HG03135 (cell line): ENCODE measurements at regions not wholly inside any gene's neighbourhood (a gene's known extent, or its start where the extent isn't known, plus 50 kb on each side); places are given as distances from the start of the nearest gene placed in this dataset.
"Not testable (repeated sequence)": the region's sequence is repeated elsewhere in the genome, so short reads cannot be mapped to it uniquely, and the experiment has no call there.

Source experiments
- ATAC-seq: cut with Tn5 transposase; IDR thresholded peaks from one replicate; pipeline ENCODE4 v1.9.1; 2021; ENCODE audit warnings: mild to moderate bottlenecking, moderate library complexity; ENCODE audit not compliant: unreplicated experiment

- no peak for ATAC-seq
Observed at GRCh38 chr10:71912431-71912830, 51.8 kb upstream of the CHST3 start.

GRCh38 chr10:71911296-71911953 lies 52.8 kb upstream of the CHST3 start:
- no peak for ATAC-seq

DNA sequence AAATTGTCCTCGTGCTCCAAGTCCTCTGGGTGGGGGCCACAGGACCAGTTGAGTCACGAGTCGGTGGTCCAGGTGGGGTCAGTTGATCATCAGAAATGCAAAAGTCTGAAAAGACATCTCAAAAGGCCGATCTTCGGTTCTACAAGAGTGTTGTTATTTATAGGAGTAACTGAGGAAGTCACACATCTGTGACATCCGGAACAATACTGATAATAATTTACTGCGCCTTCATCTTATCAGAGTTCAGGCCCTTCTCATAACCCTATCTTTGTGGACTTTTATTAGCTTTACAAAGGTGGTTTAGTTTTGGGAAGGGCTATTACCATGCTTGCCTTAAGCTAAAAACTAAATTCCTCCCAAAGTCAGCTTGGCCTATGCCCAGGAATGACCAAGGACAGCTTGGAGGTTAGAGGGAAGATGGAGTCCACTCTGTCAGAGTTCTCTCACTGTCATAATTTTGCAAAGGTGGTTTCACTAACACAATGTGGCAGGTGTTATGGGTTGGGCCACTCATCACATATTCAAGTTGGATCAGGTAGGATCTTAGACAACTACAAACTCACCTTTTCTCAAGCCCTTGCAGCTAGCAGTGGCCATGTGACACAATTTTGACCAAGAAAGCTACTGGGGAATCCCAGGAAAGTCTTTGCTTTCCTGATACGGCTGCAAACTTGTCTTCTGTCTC lies 54.7 kb upstream of the CHST3 start:
- peak; percentile 65 for ATAC-seq

GRCh38 chr10:71908998-71909397 lies 55.2 kb upstream of the CHST3 start:
- no peak for ATAC-seq

DNA sequence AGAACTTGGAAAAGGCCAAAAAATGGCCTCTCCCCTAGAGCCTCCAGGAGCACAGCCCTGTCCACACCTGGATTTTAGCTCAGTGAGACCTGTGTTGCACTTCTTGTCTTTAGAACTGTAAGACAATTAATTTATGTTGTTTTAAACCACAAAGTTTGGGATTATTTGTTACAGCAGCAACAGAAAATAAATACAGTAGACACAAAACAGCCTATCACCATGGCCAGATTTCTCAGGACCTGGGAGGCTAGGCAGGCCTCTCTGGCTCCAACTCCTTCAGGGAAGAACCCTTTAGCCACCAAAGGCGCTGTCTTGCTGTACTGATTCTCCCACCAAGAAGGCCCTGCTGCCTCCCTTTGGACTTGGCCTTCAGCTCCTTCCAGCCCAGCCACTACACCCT lies 54.1 kb upstream of the PSAP start:
- no peak for ATAC-seq

DNA sequence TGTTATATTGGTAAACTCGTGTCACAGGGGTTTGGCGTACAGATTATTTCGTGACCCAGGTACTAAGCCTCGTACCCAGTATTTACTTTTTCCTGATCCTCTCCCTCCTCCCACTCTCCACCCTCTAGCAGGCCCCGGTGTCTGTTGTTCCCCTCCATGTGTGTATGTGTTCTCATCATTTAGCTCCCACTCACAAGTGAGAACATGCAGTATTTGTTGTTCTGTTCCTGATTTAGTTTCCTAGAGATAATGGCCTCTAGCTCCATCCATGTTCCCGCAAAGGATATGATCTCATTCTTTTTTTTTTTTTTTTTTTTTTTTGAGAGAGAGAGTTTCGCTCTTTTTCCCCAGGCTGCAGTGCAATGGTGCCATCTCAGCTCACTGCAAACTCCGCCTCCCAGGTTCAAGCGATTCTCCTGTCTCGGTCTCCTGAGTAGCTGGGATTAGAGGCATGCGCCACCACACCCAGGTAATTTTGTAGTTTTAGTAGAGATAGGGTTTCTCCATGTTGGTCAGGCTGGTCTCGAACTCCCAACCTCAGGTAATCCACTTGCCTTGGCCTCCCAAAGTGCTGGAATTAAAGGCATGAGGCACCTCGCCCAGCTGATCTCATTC lies 52.7 kb upstream of the PSAP start:
- ATAC-seq: not testable (repeated sequence)

- ATAC-seq: no peak
Observed at GRCh38 chr10:71902351-71902750, 51.3 kb upstream of the PSAP start.
